AG04449 (cell line): ENCODE measurements at regions not wholly inside any gene's neighbourhood (a gene's known extent, or its start where the extent isn't known, plus 50 kb on each side); places are given as distances from the start of the nearest gene placed in this dataset.

Experiments used
- CTCF ChIA-PET: fragments of 350-600 bp; formaldehyde crosslinking; extraction: SDS; loops from one replicate; lab custom pipeline; 2021; ENCODE audit warnings: antibody characterized with exemption; lab: Yijun Ruan, JAX
- POLR2A ChIA-PET: fragments of 400-600, 350-600 bp; formaldehyde crosslinking; extraction: SDS; loops from one replicate; lab custom pipeline; 2020; ENCODE audit warnings: antibody characterized with exemption, inconsistent platforms; lab: Yijun Ruan, JAX
- DNase-seq: peaks from one replicate; pipeline ENCODE4 v3.0.0-alpha.2; 2010; ENCODE audit warnings: low read depth, low spot score
- H3K4me3 ChIP-seq: 2 replicates; pipeline ENCODE4 v1.5.1; 2011; ENCODE audit warnings: low read depth, mild to moderate bottlenecking, control low read depth, low read length
- TF ChIP-seq, protein P1 (sequence below): IDR thresholded peaks from one replicate; pipeline ENCODE4 v1.5.1; 2011; ENCODE audit warnings: mild to moderate bottlenecking, moderate library complexity, low read length, control low read depth, inconsistent platforms; ENCODE audit not compliant: insufficient read depth; ENCODE audit errors: missing control alignments

GRCh38 chr12:92547906-92548305, 154.9 kb upstream of the PLEKHG7 start:
- CTCF ChIA-PET: no interaction called here
- POLR2A ChIA-PET: no interaction called here
- TF ChIP-seq, protein P1, sequence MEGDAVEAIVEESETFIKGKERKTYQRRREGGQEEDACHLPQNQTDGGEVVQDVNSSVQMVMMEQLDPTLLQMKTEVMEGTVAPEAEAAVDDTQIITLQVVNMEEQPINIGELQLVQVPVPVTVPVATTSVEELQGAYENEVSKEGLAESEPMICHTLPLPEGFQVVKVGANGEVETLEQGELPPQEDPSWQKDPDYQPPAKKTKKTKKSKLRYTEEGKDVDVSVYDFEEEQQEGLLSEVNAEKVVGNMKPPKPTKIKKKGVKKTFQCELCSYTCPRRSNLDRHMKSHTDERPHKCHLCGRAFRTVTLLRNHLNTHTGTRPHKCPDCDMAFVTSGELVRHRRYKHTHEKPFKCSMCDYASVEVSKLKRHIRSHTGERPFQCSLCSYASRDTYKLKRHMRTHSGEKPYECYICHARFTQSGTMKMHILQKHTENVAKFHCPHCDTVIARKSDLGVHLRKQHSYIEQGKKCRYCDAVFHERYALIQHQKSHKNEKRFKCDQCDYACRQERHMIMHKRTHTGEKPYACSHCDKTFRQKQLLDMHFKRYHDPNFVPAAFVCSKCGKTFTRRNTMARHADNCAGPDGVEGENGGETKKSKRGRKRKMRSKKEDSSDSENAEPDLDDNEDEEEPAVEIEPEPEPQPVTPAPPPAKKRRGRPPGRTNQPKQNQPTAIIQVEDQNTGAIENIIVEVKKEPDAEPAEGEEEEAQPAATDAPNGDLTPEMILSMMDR: no peak
- no peak overlapping the region for H3K4me3 ChIP-seq
- DNase-seq: no peak

GRCh38 chr12:92547420-92547819, 155.4 kb upstream of the PLEKHG7 start:
- POLR2A ChIA-PET: no interaction called here
- no peak overlapping the region for H3K4me3 ChIP-seq
- TF ChIP-seq, protein P1: no peak
- CTCF ChIA-PET: no interaction called here
- DNase-seq: no peak

DNA sequence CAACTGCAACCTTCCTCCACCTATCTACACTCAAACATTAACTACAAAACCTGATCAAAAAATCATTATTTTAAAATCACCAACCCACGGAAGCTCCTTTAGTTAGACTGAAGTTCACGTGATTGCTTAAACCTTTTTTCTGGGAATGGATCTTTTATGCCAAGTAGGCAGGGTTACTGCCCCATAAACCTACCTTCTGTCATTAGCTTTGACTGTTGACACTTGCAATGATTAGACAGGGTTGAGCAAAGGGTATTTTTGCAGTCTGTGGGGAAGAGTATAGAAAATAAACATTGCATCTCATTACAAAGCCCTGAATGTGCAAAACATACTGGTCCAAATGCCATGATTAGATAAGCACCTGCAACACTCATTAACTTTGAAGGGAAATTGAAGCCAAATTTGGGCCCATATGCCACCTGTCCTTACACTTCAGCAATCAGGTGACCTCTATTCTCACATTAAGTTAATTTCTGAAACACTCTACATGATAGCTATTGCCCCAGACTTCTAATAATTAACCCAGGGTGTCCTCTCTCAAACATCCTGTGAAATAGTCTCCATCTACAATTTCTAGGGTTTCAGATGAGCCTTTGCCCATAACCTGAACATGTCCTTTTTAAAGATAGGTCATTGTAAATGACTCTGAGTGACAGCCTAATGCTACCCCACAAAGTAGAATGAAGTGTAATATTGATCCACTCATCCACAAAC, 156.0 kb upstream of the PLEKHG7 start:
- H3K4me3 ChIP-seq: no peak overlapping the region
- no peak for DNase-seq
- POLR2A ChIA-PET: no interaction called here
- TF ChIP-seq, protein P1: no peak
- CTCF ChIA-PET: no interaction called here

DNA sequence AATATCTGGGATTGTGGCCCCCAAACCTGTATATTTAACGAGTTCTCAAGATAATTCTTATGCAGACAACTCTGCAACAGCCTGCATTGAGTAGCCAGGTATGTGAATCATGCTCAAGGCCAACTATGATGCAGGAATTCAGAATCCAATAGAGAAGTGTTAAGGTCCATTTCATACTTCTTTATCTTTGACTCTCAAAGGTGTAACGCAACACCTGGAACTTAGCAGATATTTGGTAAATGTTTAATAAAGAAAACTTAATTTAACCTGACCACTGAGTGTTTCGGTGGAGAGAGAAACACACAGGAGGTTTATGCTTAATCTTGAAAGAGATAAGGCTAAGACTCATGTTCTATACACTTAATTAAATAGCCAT, 156.5 kb upstream of the PLEKHG7 start:
- no peak for DNase-seq
- TF ChIP-seq, protein P1: no peak
- H3K4me3 ChIP-seq: no peak overlapping the region
- CTCF ChIA-PET: no interaction called here
- POLR2A ChIA-PET: no interaction called here

DNA sequence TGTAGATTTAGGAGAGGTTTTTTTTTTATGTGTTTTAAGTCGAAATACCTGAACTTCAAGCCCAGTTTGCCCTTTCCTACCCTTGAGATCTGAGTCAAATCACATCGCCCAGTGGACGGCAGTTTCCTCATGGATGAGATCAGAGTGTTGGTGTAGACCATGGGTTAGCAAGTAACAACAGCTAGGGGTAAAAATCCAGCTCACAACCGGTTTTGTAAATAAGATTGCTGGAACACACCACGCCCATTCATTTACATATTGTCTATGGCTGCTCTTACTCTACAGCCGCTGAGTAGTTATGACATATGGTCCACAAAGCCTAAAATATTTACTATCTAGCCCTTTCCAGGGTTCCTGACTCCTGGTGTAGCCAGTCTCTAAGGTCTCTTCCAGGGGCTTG, 158.5 kb upstream of the PLEKHG7 start:
- TF ChIP-seq, protein P1: no peak
- no peak overlapping the region for H3K4me3 ChIP-seq
- DNase-seq: no peak
- POLR2A ChIA-PET: interaction anchor here (0.6 kb wide), 1 partner anchor 29 kb away, joined by 3 read pairs; no protein-coding TSS in a partner anchor
- CTCF ChIA-PET: no interaction called here

GRCh38 chr12:92543840-92544239, 158.9 kb upstream of the PLEKHG7 start:
- ChIA-PET POLR2A (interaction anchor here (0.6 kb wide), 1 partner anchor 30 kb away, joined by 3 read pairs; no protein-coding TSS in a partner anchor), CTCF (no interaction called here)
- TF ChIP-seq, protein P1: no peak
- no peak overlapping the region for H3K4me3 ChIP-seq
- DNase-seq: no peak
